GM23338 (cell line): ENCODE measurements at regions not wholly inside any gene's neighbourhood (a gene's known extent, or its start where the extent isn't known, plus 50 kb on each side); places are given as distances from the start of the nearest gene placed in this dataset.

ENCODE experiments used
- ATAC-seq: fragments of 200-7000 bp; cut with Tn5 transposase; 3 replicates; pipeline ENCODE4 v1.9.1; 2020
- DNase-seq: peaks from one replicate; pipeline ENCODE4 v3.0.0-alpha.2; 2015; ENCODE audit warnings: low spot score
- H2AFZ ChIP-seq: fragments of 200-600 bp; sonication (generic); 2 replicates; pipeline ENCODE4 v1.8.0; 2016; ENCODE audit warnings: antibody characterized with exemption, mild to moderate bottlenecking, moderate library complexity
- H3F3A ChIP-seq: fragments of 200-600 bp; sonication (generic); replicated peaks from 2 replicates; pipeline ENCODE4 v1.8.0; 2017; ENCODE audit warnings: antibody characterized with exemption, mixed run types, low read depth
- H3K27ac ChIP-seq: fragments of 200-600 bp; sonication (generic); 2 replicates; pipeline ENCODE4 v1.6.1; 2016; ENCODE audit warnings: low read depth
- H3K27me3 ChIP-seq: fragments of 200-600 bp; sonication (generic); 2 replicates; pipeline ENCODE4 v1.8.0; 2016; ENCODE audit warnings: mild to moderate bottlenecking, mixed run types, moderate library complexity; ENCODE audit not compliant: insufficient read depth
- H3K36me3 ChIP-seq: fragments of 200-600 bp; sonication (generic); 2 replicates; pipeline ENCODE4 v1.8.0; 2016; ENCODE audit warnings: mild to moderate bottlenecking; ENCODE audit not compliant: insufficient read depth
- H3K4me1 ChIP-seq: fragments of 200-600 bp; sonication (generic); 2 replicates; pipeline ENCODE4 v1.8.0; 2016; ENCODE audit warnings: mild to moderate bottlenecking, moderate library complexity; ENCODE audit not compliant: insufficient read depth
- H3K4me2 ChIP-seq: fragments of 200-600 bp; sonication (generic); 2 replicates; pipeline ENCODE4 v1.7.1; 2017; ENCODE audit warnings: mixed run types
- H3K4me3 ChIP-seq: fragments of 200-600 bp; sonication (generic); 2 replicates; pipeline ENCODE4 v1.6.1; 2016; ENCODE audit warnings: mixed run types
- H3K79me2 ChIP-seq: fragments of 200-600 bp; sonication (generic); replicated peaks from 2 replicates; pipeline ENCODE4 v1.8.0; 2017; ENCODE audit warnings: mild to moderate bottlenecking; ENCODE audit not compliant: insufficient read depth
- H3K9me2 ChIP-seq: fragments of 200-600 bp; sonication (generic); 2 replicates; pipeline ENCODE4 v1.8.0; 2017; ENCODE audit not compliant: insufficient read depth
- H4K20me1 ChIP-seq: fragments of 200-600 bp; sonication (generic); replicated peaks from 2 replicates; pipeline ENCODE4 v1.8.0; 2017; ENCODE audit warnings: mild to moderate bottlenecking; ENCODE audit not compliant: insufficient read depth
- H3K27ac Mint-ChIP-seq: 2 replicates; pipeline ENCODE4 v1.8.0; 2020; ENCODE audit warnings: inconsistent platforms, mild to moderate bottlenecking, moderate library complexity, mixed read lengths
- H3K27me3 Mint-ChIP-seq: 3 replicates; pipeline ENCODE4 v1.8.0; 2022; ENCODE audit warnings: low read depth, mild to moderate bottlenecking, moderate library complexity, mixed read lengths, inconsistent platforms; ENCODE audit not compliant: insufficient read depth, poor library complexity
- H3K36me3 Mint-ChIP-seq: 3 replicates; pipeline ENCODE4 v1.8.0; 2021; ENCODE audit warnings: low read depth, mild to moderate bottlenecking, inconsistent platforms, moderate library complexity, mixed read lengths
- H3K4me1 Mint-ChIP-seq: 3 replicates; pipeline ENCODE4 v1.8.0; 2020; ENCODE audit warnings: mild to moderate bottlenecking, inconsistent platforms, mixed read lengths
- H3K4me3 Mint-ChIP-seq: 3 replicates; pipeline ENCODE4 v1.8.0; 2021; ENCODE audit warnings: moderate library complexity, mild to moderate bottlenecking, inconsistent platforms, mixed read lengths
- H3K9me3 Mint-ChIP-seq: 3 replicates; pipeline ENCODE4 v1.8.0; 2020; ENCODE audit warnings: moderate library complexity, mild to moderate bottlenecking, inconsistent platforms, mixed read lengths
- CREB1 ChIP-seq: fragments of 250-450 bp; sonication (Bioruptor Pico); IDR thresholded peaks from 2 replicates; pipeline ENCODE4 v1.5.0; 2020; ENCODE audit warnings: low read depth, mild to moderate bottlenecking, moderate library complexity
- ETS1 ChIP-seq: IDR thresholded peaks from 2 replicates; pipeline ENCODE4 v1.6.1; 2016; ENCODE audit warnings: antibody characterized with exemption
- EZH2phosphoT487 ChIP-seq: fragments of 200-600 bp; sonication (generic); IDR thresholded peaks from one replicate; pipeline ENCODE4 v1.8.1; 2018; ENCODE audit warnings: antibody characterized with exemption; ENCODE audit not compliant: unreplicated experiment
- NANOG ChIP-seq: IDR thresholded peaks from 2 replicates; pipeline ENCODE4 v1.6.1; 2016; ENCODE audit warnings: antibody characterized with exemption, borderline replicate concordance
- STAT1 ChIP-seq: IDR thresholded peaks from one replicate; pipeline ENCODE4 v1.6.1; 2016; ENCODE audit warnings: antibody characterized with exemption; ENCODE audit not compliant: unreplicated experiment
- TF ChIP-seq, protein P1 (sequence below), 2 experiments: fragments of 200-600 bp in 1 of 2; sonication (generic) in 1 of 2; conservative IDR thresholded peaks; 2 replicates each; pipeline versions ENCODE4 v1.5.1 to v1.6.1; 2016 to 2017; ENCODE audit warnings: antibody characterized with exemption in 2 of 2, low read depth in 2 of 2, mild to moderate bottlenecking in 2 of 2, moderate library complexity in 1 of 2
- TF ChIP-seq, protein P2 (sequence below): IDR thresholded peaks from one replicate; pipeline ENCODE4 v1.6.1; 2018; ENCODE audit warnings: antibody characterized with exemption; ENCODE audit not compliant: unreplicated experiment
- TF ChIP-seq, protein P3 (sequence below): fragments of 250-450 bp; sonication (Bioruptor Pico); IDR thresholded peaks from 2 replicates; pipeline ENCODE4 v1.5.0; 2020; ENCODE audit warnings: mild to moderate bottlenecking, moderate library complexity

- Mint-ChIP-seq H3K9me3 (no peaks in the 10 kb centered on the region), H3K27ac (no peak overlapping the region), H3K4me3 (no peak overlapping the region), H3K27me3 (peaks cover 6% of the 10 kb centered on the region), H3K4me1 (peaks cover 13% of the 10 kb centered on the region), H3K36me3 (no peaks in the 10 kb centered on the region)
- Histone ChIP-seq H4K20me1 (no peaks in the 10 kb centered on the region), H3K27ac (no peak overlapping the region), H3K4me2 (no peak overlapping the region), H3K4me3 (no peak overlapping the region), H3F3A (no peaks in the 10 kb centered on the region), H3K36me3 (no peaks in the 10 kb centered on the region), H3K27me3 (no peaks in the 10 kb centered on the region), H3K79me2 (no peaks in the 10 kb centered on the region), H3K9me2 (peaks cover 5% of the 10 kb centered on the region; the same call in 1 of the 2 replicates), H3K4me1 (no peaks in the 10 kb centered on the region), H2AFZ (peak overlapping the region; percentile 84; the same call in 1 of the 2 replicates)
- TF ChIP-seq ETS1 (no peak), EZH2phosphoT487 (no peak), CREB1 (CRISPR knock-in tag) (no peak), NANOG (no peak), STAT1 (no peak)
- TF ChIP-seq, protein P1, sequence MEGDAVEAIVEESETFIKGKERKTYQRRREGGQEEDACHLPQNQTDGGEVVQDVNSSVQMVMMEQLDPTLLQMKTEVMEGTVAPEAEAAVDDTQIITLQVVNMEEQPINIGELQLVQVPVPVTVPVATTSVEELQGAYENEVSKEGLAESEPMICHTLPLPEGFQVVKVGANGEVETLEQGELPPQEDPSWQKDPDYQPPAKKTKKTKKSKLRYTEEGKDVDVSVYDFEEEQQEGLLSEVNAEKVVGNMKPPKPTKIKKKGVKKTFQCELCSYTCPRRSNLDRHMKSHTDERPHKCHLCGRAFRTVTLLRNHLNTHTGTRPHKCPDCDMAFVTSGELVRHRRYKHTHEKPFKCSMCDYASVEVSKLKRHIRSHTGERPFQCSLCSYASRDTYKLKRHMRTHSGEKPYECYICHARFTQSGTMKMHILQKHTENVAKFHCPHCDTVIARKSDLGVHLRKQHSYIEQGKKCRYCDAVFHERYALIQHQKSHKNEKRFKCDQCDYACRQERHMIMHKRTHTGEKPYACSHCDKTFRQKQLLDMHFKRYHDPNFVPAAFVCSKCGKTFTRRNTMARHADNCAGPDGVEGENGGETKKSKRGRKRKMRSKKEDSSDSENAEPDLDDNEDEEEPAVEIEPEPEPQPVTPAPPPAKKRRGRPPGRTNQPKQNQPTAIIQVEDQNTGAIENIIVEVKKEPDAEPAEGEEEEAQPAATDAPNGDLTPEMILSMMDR (conservative IDR thresholded peaks at IDR 0.05; ENCODE audit: low read depth in 2 of 2), result peak in 1 of 2 experiments; percentile 10; a peak in 1 of 4 replicates
- TF ChIP-seq, protein P2, sequence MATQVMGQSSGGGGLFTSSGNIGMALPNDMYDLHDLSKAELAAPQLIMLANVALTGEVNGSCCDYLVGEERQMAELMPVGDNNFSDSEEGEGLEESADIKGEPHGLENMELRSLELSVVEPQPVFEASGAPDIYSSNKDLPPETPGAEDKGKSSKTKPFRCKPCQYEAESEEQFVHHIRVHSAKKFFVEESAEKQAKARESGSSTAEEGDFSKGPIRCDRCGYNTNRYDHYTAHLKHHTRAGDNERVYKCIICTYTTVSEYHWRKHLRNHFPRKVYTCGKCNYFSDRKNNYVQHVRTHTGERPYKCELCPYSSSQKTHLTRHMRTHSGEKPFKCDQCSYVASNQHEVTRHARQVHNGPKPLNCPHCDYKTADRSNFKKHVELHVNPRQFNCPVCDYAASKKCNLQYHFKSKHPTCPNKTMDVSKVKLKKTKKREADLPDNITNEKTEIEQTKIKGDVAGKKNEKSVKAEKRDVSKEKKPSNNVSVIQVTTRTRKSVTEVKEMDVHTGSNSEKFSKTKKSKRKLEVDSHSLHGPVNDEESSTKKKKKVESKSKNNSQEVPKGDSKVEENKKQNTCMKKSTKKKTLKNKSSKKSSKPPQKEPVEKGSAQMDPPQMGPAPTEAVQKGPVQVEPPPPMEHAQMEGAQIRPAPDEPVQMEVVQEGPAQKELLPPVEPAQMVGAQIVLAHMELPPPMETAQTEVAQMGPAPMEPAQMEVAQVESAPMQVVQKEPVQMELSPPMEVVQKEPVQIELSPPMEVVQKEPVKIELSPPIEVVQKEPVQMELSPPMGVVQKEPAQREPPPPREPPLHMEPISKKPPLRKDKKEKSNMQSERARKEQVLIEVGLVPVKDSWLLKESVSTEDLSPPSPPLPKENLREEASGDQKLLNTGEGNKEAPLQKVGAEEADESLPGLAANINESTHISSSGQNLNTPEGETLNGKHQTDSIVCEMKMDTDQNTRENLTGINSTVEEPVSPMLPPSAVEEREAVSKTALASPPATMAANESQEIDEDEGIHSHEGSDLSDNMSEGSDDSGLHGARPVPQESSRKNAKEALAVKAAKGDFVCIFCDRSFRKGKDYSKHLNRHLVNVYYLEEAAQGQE, result no peak
- TF ChIP-seq, protein P3, sequence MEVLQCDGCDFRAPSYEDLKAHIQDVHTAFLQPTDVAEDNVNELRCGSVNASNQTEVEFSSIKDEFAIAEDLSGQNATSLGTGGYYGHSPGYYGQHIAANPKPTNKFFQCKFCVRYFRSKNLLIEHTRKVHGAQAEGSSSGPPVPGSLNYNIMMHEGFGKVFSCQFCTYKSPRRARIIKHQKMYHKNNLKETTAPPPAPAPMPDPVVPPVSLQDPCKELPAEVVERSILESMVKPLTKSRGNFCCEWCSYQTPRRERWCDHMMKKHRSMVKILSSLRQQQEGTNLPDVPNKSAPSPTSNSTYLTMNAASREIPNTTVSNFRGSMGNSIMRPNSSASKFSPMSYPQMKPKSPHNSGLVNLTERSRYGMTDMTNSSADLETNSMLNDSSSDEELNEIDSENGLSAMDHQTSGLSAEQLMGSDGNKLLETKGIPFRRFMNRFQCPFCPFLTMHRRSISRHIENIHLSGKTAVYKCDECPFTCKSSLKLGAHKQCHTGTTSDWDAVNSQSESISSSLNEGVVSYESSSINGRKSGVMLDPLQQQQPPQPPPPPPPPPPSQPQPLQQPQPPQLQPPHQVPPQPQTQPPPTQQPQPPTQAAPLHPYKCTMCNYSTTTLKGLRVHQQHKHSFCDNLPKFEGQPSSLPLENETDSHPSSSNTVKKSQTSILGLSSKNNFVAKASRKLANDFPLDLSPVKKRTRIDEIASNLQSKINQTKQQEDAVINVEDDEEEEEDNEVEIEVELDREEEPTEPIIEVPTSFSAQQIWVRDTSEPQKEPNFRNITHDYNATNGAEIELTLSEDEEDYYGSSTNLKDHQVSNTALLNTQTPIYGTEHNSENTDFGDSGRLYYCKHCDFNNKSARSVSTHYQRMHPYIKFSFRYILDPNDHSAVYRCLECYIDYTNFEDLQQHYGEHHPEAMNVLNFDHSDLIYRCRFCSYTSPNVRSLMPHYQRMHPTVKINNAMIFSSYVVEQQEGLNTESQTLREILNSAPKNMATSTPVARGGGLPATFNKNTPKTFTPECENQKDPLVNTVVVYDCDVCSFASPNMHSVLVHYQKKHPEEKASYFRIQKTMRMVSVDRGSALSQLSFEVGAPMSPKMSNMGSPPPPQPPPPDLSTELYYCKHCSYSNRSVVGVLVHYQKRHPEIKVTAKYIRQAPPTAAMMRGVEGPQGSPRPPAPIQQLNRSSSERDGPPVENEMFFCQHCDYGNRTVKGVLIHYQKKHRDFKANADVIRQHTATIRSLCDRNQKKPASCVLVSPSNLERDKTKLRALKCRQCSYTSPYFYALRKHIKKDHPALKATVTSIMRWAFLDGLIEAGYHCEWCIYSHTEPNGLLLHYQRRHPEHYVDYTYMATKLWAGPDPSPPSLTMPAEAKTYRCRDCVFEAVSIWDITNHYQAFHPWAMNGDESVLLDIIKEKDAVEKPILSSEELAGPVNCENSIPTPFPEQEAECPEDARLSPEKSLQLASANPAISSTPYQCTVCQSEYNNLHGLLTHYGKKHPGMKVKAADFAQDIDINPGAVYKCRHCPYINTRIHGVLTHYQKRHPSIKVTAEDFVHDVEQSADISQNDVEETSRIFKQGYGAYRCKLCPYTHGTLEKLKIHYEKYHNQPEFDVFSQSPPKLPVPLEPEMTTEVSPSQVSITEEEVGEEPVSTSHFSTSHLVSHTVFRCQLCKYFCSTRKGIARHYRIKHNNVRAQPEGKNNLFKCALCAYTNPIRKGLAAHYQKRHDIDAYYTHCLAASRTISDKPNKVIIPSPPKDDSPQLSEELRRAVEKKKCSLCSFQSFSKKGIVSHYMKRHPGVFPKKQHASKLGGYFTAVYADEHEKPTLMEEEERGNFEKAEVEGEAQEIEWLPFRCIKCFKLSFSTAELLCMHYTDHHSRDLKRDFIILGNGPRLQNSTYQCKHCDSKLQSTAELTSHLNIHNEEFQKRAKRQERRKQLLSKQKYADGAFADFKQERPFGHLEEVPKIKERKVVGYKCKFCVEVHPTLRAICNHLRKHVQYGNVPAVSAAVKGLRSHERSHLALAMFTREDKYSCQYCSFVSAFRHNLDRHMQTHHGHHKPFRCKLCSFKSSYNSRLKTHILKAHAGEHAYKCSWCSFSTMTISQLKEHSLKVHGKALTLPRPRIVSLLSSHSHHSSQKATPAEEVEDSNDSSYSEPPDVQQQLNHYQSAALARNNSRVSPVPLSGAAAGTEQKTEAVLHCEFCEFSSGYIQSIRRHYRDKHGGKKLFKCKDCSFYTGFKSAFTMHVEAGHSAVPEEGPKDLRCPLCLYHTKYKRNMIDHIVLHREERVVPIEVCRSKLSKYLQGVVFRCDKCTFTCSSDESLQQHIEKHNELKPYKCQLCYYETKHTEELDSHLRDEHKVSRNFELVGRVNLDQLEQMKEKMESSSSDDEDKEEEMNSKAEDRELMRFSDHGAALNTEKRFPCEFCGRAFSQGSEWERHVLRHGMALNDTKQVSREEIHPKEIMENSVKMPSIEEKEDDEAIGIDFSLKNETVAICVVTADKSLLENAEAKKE (CRISPR knock-in tag), result 0 out of 2 replicates have a peak, but pooled peaks have one; percentile 30
- peak; percentile 21 for DNase-seq
- peak; percentile 80 for ATAC-seq
Observed at GRCh38 chr4:138759554-138759902, 256.1 kb upstream of the NOCT start.
